Breast epithelium (tissue), 3 donors: ENCODE measurements at regions not wholly inside any gene's neighbourhood (a gene's known extent, or its start where the extent isn't known, plus 50 kb on each side); places are given as distances from the start of the nearest gene placed in this dataset.

Experiments used
- CTCF ChIP-seq, 3 donors: fragments of 450-650 bp; IDR thresholded peaks; one replicate each; pipeline ENCODE4 v1.5.1; 2016 to 2017; ENCODE audit warnings: antibody characterized with exemption in 3 of 3, mild to moderate bottlenecking in 3 of 3, moderate library complexity in 3 of 3
- POLR2AphosphoS5 ChIP-seq, 3 donors: sonication (generic); formaldehyde crosslinking; IDR thresholded peaks; one replicate each; pipeline ENCODE4 v1.6.1; 2017; ENCODE audit warnings: antibody characterized with exemption in 3 of 3

- no peak for TF ChIP-seq POLR2AphosphoS5 (IDR thresholded peaks at IDR 0.05)
- TF ChIP-seq CTCF (IDR thresholded peaks at IDR 0.05) = no peak
These were observed 106.7 kb downstream of the PPM1A start for GRCh38 chr14:60355768-60356167.
